Neural cell (in vitro differentiated cells): ENCODE measurements at regions not wholly inside any gene's neighbourhood (a gene's known extent, or its start where the extent isn't known, plus 50 kb on each side); places are given as distances from the start of the nearest gene placed in this dataset.

Source experiments
- H2AFZ ChIP-seq: fragments of 200-600, 300-800 bp; sonication (generic), shearing (Covaris generic); 2 replicates; pipeline ENCODE4 v1.6.0; 2014; ENCODE audit warnings: low read depth, mild to moderate bottlenecking, antibody characterized with exemption, low read length, moderate library complexity
- H3F3A ChIP-seq: fragments of 200-600 bp; shearing (Covaris generic); 2 replicates; pipeline ENCODE4 v1.6.1; 2016; ENCODE audit warnings: mild to moderate bottlenecking, moderate library complexity, mixed read lengths, antibody characterized with exemption, low read length; ENCODE audit not compliant: insufficient read depth, poor library complexity, severe bottlenecking
- H3K27ac ChIP-seq: fragments of 200-600, 300-800 bp; sonication (generic), shearing (Covaris generic); 2 replicates; pipeline ENCODE4 v1.5.1; 2014; ENCODE audit warnings: mild to moderate bottlenecking, low read length, moderate library complexity
- H3K27me3 ChIP-seq: fragments of 300-800, 200-600 bp; sonication (generic), shearing (Covaris generic); 2 replicates; pipeline ENCODE4 v1.6.0; 2014; ENCODE audit warnings: mild to moderate bottlenecking, low read depth, low read length, moderate library complexity; ENCODE audit not compliant: insufficient read depth
- H3K36me3 ChIP-seq: fragments of 300-800, 200-600 bp; sonication (generic), shearing (Covaris generic); 2 replicates; pipeline ENCODE4 v1.5.1; 2014; ENCODE audit warnings: mild to moderate bottlenecking, antibody characterized with exemption, low read length, moderate library complexity; ENCODE audit not compliant: insufficient read depth
- H3K4me2 ChIP-seq: fragments of 300-800, 200-600 bp; sonication (generic), shearing (Covaris generic); 2 replicates; pipeline ENCODE4 v1.6.0; 2014; ENCODE audit warnings: mild to moderate bottlenecking, low read length
- H3K4me3 ChIP-seq: fragments of 300-800, 200-600 bp; sonication (generic), shearing (Covaris generic); 2 replicates; pipeline ENCODE4 v1.5.1; 2014; ENCODE audit warnings: mild to moderate bottlenecking, low read length, moderate library complexity
- H3K79me2 ChIP-seq: fragments of 200-600 bp; shearing (Covaris generic); replicated peaks from 2 replicates; pipeline ENCODE4 v1.6.0; 2014; ENCODE audit warnings: mild to moderate bottlenecking, low read length, moderate library complexity; ENCODE audit not compliant: insufficient read depth
- H3K9ac ChIP-seq: fragments of 300-800, 200-600 bp; sonication (generic), shearing (Covaris generic); 2 replicates; pipeline ENCODE4 v1.6.1; 2016; ENCODE audit warnings: mild to moderate bottlenecking, low read length, mixed read lengths
- H3K9me2 ChIP-seq: fragments of 200-600 bp; shearing (Covaris generic); 2 replicates; pipeline ENCODE4 v1.6.1; 2016; ENCODE audit warnings: mild to moderate bottlenecking, low read length, mixed read lengths; ENCODE audit not compliant: insufficient read depth
- H3K9me3 ChIP-seq: fragments of 200-600, 300-800 bp; sonication (generic), shearing (Covaris generic); 2 replicates; pipeline ENCODE4 v1.6.1; 2016; ENCODE audit warnings: mild to moderate bottlenecking, mixed run types, low read length, moderate library complexity, mixed read lengths
- H4K20me1 ChIP-seq: fragments of 200-600 bp; shearing (Covaris generic); 2 replicates; pipeline ENCODE4 v1.6.1; 2016; ENCODE audit warnings: mild to moderate bottlenecking, mixed run types; ENCODE audit not compliant: insufficient read depth
- CTCF ChIP-seq: fragments of 450-650 bp; IDR thresholded peaks from 2 replicates; pipeline ENCODE4 v1.5.1; 2014; ENCODE audit warnings: antibody characterized with exemption, mild to moderate bottlenecking, moderate library complexity; ENCODE audit not compliant: poor library complexity, severe bottlenecking
- EP300 ChIP-seq: fragments of 450-650 bp; conservative IDR thresholded peaks from 2 replicates; pipeline ENCODE4 v1.6.1; 2014; ENCODE audit warnings: antibody characterized with exemption, mild to moderate bottlenecking, moderate library complexity; ENCODE audit not compliant: poor library complexity, severe bottlenecking
- EZH2 ChIP-seq: fragments of 200-600, 300-800 bp; shearing (Covaris generic), sonication (generic); IDR thresholded peaks from 2 replicates; pipeline ENCODE4 v1.6.1; 2014; ENCODE audit warnings: antibody characterized with exemption, low read length, borderline replicate concordance, mild to moderate bottlenecking; ENCODE audit not compliant: insufficient read depth, poor library complexity, severe bottlenecking
- MXI1 ChIP-seq: fragments of 450-650 bp; conservative IDR thresholded peaks from 2 replicates; pipeline ENCODE4 v1.6.1; 2014; ENCODE audit warnings: antibody characterized with exemption, mild to moderate bottlenecking; ENCODE audit not compliant: poor library complexity, severe bottlenecking
- POLR2AphosphoS5 ChIP-seq: IDR thresholded peaks from 2 replicates; pipeline ENCODE4 v1.6.1; 2012
- RAD21 ChIP-seq: fragments of 450-650 bp; conservative IDR thresholded peaks from 2 replicates; pipeline ENCODE4 v1.6.1; 2014; ENCODE audit warnings: antibody characterized with exemption, mild to moderate bottlenecking, moderate library complexity
- REST ChIP-seq: IDR thresholded peaks from 2 replicates; pipeline ENCODE4 v1.6.1; 2012; ENCODE audit warnings: borderline replicate concordance
- SMC3 ChIP-seq: fragments of 450-650 bp; conservative IDR thresholded peaks from 2 replicates; pipeline ENCODE4 v1.6.1; 2014; ENCODE audit warnings: antibody characterized with exemption, mild to moderate bottlenecking, moderate library complexity; ENCODE audit not compliant: poor library complexity
- TAF1 ChIP-seq: IDR thresholded peaks from 2 replicates; pipeline ENCODE4 v1.6.1; 2012; ENCODE audit warnings: low read depth

- no peak for TF ChIP-seq MXI1
- no peak for TF ChIP-seq RAD21
- no peak for TF ChIP-seq REST
- no peak for TF ChIP-seq EZH2
- TF ChIP-seq SMC3 = no peak
- TF ChIP-seq TAF1 = no peak
- no peak for TF ChIP-seq EP300
- no peak for TF ChIP-seq CTCF
- no peak for TF ChIP-seq POLR2AphosphoS5
- Histone ChIP-seq H2AFZ (no peak overlapping the region), H3F3A (no peaks in the 10 kb centered on the region), H3K4me2 (no peak overlapping the region), H3K36me3 (no peaks in the 10 kb centered on the region), H3K79me2 (no peaks in the 10 kb centered on the region), H3K9ac (no peak overlapping the region), H3K4me3 (no peak overlapping the region), H4K20me1 (no peaks in the 10 kb centered on the region), H3K27me3 (no peaks in the 10 kb centered on the region), H3K9me3 (no peaks in the 10 kb centered on the region), H3K9me2 (no peaks in the 10 kb centered on the region), H3K27ac (no peak overlapping the region)
Observed at GRCh38 chr2:122390406-122390805, 635.0 kb downstream of the TSN start.

- Histone ChIP-seq H3K9me3 (no peaks in the 10 kb centered on the region), H2AFZ (no peak overlapping the region), H3K36me3 (no peaks in the 10 kb centered on the region), H3K4me3 (no peak overlapping the region), H4K20me1 (no peaks in the 10 kb centered on the region), H3K27ac (no peak overlapping the region), H3F3A (no peaks in the 10 kb centered on the region), H3K79me2 (no peaks in the 10 kb centered on the region), H3K27me3 (no peaks in the 10 kb centered on the region), H3K4me2 (no peak overlapping the region), H3K9ac (no peak overlapping the region), H3K9me2 (no peaks in the 10 kb centered on the region)
- TF ChIP-seq RAD21 (no peak), REST (no peak)
Observed at GRCh38 chr2:122391726-122392125, 636.3 kb downstream of the TSN start.
